ENCODE measurements at regions not wholly inside any gene's neighbourhood (a gene's known extent, or its start where the extent isn't known, plus 50 kb on each side); places are given as distances from the start of the nearest gene placed in this dataset.
A peak's percentile ranks its signal among the peaks of the same experiment; 100 is the strongest.

- DNase-seq = no peak
Measured at GRCh38 chr2:23069156-23069555, 315.8 kb upstream of the KLHL29 start.

GRCh38 chr2:23069923-23070322, 315.1 kb upstream of the KLHL29 start:
- DNase-seq = no peak

DNA sequence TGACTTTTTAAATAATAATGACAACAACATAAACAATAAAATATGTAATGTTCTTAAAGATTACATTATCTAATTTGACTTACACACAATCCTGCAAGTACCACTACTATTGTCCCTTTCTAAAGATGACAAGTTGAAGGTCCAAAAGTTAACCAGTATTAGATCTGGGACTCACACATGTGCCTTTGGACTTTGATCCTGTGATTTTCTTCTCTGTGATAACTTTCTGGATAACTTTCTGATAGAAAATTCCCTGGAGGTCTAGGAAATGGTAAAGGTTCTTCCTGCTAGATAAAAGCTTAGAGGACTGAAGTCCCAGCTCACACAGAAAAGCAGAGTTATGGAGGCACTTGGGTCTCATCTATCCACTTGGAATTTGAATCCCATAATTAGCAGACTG, 311.9 kb upstream of the KLHL29 start:
- no peak for DNase-seq

DNA sequence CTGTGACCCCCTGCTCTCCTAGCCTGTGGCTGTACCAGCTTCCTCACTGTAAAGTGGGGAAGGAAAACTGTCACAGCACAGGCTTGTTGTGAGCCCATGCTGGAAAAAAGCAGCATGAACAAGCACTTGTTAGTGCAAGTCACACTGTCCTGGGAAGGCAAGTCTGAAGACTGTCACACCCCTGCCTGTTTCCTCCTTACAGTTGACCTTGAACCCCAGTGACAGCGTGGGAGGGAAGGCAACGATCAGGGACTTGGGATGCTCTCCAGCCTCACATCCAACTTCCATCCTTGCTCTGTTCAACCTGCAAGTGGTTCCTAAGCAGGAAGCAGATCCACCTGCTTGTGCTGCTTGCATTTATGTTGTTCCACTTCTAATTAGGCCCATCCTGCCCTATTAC, 311.3 kb upstream of the KLHL29 start:
- DNase-seq = no peak

DNA sequence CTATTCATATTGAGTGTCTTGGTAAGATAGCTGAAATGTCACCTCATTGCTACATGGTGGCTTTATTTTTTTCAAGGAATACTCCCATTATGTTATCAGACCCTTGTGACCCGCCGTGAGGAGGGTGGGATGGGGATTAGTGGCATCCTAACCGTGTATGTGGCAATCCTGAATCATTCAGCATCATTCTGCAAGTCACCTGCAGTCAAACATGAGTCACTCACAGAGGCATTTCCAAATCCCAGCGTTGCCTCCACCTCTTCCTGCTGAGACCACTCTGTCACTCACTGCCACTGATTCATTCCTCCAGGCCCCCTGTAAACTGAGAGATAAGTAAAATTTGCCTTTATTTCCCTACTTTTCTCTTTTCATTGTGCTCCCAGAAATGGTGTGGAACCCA, 307.4 kb upstream of the KLHL29 start:
- DNase-seq = no peak

GRCh38 chr2:23078784-23079434, 306.1 kb upstream of the KLHL29 start:
- DNase-seq = no peak

GRCh38 chr2:23083966-23084365, 301.0 kb upstream of the KLHL29 start:
- DNase-seq = no peak

- DNase-seq = no peak
Measured at GRCh38 chr2:23091019-23091418, 294.0 kb upstream of the KLHL29 start.

DNA sequence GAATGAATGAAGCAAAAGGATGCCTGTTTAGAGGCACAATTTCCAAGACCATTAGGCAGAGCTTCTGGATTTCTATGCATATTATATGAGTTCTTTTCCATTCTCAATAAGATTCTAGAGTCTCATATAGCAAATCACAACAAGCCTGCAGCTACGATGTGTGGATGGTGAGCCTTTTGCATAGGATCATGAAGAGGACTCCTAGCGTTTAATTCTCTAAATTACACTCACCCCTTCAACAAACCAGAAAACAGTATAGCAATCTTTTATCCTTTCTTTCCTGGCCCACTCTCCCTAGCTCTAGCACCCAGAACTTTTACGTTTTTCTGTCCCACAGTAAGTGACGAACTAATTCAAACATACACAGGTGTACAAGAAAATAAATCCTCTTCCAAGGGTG, 293.1 kb upstream of the KLHL29 start:
- DNase-seq = no peak

DNA sequence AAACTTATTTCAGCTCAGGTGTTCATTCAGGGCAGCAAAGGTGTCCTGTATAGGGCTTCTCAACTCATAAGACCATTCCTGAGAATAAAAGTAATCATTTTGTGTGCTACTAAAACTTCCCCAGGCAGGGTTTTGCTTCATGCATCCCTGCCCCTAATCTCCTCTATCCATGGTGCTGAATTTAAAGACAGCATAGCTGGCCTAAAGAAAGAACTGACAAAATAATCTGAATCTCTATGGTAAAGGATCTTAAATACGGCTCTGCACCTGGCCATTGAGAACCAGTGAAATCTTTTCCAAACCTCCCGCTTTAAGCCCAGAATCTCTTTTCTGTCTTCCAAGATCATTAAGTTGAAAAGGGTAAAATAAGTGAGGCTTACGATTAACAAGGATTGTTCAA, 292.1 kb upstream of the KLHL29 start:
- DNase-seq = no peak

DNA sequence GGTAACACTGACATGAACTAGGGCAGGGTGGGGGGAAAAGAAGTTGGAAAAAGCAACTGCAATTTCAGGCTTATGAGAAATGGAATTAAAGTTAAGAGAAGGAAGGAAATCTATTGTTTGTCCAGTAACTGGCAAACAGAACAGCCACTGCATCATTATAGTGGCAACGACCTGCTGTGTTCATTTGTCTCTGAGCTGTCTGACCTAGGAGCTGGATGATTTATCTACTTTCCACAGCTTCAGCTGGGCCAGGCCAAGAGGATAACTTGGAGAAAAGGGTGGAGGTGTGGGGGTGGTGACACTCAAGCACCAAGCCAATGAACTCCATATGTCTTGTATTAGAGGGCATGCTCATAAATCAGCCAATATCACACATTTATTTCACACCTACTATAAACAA, 291.5 kb upstream of the KLHL29 start:
- no peak for DNase-seq

DNA sequence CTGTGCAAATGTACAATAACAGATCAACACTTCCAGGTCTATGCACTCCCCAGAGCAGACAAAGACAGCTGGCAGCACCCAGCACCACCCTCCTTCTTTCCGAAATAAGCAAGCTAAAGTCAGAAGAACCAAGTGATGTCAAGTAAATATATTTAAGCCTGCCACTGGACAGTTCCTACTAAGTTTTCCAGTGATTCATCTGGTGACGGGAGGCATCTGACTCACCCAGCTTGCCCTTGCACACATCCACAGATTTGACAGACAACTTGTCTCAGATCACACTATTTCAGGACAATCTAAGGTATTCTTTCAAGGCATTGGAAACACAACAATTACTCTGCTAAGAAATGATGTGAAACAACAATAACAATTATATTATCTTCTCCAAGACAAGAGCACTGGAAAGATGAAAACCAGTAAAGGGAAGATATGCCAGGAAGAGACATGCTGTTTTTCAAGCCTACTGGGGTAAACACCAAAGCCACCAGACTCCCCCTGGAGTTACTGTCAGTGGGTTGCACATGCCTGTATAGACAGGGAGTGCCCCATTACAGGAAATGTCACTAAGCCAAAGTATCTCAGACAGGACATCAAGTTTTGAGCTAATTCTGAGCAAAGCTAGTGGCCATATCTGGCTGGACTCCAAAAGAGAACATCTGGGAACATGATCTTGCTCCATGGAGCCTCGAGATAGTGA, 287.9 kb upstream of the KLHL29 start:
- DNase-seq = no peak

DNA sequence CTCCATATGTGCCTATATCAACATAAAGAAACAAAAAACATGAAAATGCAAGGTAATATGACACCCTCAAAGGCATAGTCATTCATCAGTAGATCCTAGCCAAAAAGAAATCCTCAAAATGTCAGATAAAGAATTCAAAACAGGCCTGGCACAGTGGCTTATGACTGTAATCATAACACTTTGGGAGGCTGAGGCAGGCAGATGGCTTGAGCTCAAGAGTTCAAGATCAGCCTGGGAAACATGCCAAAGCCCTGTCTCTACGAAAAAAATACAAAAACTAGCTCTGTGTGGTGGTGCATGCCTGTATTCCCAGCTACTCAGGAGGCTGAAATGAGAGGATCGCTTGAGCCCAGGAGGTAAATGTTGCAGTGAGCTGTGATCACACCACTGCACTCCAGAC, 284.6 kb upstream of the KLHL29 start:
- peak; percentile 11 to 35 for DNase-seq

- no peak for DNase-seq
Measured at GRCh38 chr2:23106242-23106785, 278.7 kb upstream of the KLHL29 start.

- DNase-seq = no peak
Measured at GRCh38 chr2:23107327-23107941, 277.5 kb upstream of the KLHL29 start.

DNA sequence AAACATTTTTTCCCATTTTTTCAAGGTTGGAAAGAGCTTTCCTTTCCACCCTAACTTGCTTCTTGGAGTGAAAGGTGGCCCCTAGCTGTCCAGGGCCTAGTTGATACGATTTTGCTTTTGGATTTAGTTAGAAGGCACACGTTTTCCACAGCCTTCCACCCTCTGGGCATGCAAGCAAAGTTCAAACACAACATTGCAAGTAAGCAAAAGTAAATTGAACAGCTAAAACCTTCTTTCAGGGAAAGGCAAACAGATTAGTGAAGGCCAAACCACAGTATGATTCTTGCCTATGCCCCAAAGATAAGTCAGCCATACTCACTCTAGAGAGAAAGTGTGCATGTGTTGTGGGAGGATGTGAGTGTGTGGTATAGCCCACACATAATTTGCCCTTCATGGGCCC, 273.7 kb upstream of the KLHL29 start:
- no peak for DNase-seq

GRCh38 chr2:23112517-23112916, 272.5 kb upstream of the KLHL29 start:
- DNase-seq = no peak

DNA sequence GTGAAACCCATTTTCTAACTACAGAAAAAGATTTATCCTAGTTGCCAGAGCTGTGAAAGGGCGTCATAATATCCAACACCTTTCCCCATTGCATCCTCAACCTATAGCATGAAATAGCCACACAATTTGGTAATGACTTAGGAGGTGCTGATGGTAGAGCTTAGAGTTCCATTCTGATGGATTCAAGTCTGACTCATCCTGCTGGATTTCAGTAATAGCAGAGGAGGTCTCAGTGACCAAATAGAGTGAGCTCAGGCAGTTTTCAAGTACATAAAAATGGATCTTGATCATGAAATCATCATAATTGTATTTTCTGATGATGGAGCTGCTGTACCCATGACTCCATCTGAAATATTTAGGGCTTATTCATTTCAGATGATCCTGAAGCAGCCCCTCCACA, 270.7 kb upstream of the KLHL29 start:
- DNase-seq = no peak

DNA sequence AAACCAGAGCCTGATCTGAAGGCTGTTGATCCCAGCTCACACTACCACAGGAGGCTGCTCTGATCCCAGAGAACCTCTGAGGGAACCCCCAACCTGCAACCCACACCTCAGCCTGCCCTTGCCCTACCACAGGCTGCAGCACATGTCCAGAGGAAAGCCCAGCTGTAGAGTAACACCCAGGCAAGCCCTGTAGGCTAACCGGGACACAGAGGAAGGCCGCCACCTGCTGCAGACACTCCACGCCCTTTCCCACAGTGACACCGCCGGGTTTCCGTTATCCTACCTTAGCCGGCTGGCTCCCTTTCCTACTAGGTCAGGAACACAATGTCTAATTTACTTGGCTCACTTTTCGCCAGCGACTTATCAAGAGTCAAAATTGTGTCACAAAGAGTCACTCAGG, 266.7 kb upstream of the KLHL29 start:
- no peak for DNase-seq

DNA sequence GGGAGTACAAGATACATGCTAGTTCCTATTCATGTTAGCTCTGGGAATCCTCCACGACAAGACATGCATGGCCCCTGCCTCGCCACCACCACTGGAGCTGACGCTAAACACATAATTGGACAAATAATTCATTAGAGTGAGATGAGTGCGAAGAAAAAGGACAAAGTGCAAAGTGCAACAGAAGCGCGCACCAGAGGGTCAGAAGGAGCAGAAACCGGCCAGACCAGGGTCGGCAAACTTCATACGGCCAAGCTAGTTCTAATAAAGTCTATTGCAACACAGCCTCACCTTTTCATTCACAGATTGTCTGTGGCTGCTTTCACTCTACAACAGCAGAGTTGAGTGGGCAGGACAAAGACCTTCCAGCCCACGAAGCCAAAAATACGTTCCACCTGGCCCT, 266.1 kb upstream of the KLHL29 start:
- DNase-seq = no peak

GRCh38 chr2:23120161-23120560, 264.8 kb upstream of the KLHL29 start:
- no peak for DNase-seq

DNA sequence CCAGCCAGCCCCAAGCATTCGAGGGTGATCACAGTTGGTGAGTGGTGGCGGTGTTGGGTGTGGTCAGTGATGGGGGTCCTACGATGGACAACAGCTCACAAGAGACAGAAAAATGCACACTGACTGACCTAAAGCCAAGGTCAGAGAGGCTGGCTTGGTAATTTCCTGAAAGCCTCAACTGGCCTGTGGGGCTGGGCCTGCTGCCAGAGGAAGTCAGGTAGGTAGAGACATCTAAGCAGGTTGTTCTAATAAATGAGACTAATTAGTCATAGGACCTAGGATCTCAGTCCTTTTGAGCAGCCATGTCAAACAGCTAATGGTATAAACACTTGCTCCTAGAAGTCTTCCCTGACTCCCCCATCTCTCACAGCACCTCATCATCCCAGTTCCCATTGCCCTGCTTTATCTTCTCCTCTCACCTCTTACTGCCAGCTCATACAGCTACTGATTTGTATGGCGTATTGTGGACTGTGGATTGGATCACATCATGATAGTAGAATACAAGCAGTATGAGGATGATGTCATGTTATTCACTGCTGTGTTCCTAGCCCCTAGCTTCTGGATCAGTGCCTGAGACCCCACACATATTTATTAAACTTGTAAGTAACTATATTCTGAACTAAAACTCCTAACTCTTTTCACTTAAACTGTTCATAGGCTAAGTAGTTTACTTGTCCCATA, 262.9 kb upstream of the KLHL29 start:
- no peak for DNase-seq

DNA sequence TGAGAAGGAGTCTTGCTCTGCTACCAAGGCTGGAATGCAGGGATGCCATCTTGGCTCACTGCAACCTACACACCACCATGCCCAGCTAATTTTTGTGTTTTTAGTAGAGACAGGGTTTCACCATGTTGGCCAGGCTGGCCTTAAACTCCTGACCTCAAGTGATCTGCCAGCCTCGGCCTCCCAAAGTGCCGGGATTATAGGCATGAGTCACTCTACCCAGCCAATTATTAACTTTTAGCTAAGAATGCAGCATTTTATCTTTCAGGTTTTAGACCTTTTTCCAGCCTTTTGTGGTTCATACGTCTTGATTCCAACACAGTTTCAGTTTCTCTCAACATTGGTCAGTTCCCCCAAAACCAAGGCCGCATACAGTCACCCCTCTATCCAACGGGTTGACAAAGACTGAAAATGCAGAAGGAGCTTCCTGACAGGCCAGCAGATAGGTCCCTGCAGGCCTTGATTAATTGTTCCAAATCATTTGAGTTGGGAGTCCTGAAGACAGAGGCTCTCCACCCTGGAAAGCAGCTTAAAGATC, 262.2 kb upstream of the KLHL29 start:
- no peak for DNase-seq

Measured in NCI-H524 (cell line).